ENCODE measurements at regions not wholly inside any gene's neighbourhood (a gene's known extent, or its start where the extent isn't known, plus 50 kb on each side); places are given as distances from the start of the nearest gene placed in this dataset.

DNA sequence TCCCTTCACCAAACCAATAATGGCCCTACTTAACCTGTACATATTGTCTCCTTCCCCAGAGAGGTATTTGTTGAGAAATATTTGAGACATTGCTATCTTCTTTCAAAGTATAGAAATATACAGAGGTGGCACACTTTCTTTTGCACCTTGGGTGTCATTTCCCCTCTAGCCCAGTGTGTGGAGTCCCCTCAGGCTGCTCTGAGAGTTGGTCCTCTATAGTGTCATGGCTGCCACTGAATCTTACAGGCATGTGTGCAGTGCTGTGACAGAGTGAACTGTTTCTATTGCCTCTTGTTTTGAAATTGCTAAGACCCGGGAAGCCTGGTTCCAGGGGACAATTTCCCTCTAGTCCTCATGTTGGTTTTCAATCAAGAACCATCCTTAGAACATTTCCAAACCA is 140.2 kb upstream of the KCNJ6 start:
- TF ChIP-seq, protein P1, sequence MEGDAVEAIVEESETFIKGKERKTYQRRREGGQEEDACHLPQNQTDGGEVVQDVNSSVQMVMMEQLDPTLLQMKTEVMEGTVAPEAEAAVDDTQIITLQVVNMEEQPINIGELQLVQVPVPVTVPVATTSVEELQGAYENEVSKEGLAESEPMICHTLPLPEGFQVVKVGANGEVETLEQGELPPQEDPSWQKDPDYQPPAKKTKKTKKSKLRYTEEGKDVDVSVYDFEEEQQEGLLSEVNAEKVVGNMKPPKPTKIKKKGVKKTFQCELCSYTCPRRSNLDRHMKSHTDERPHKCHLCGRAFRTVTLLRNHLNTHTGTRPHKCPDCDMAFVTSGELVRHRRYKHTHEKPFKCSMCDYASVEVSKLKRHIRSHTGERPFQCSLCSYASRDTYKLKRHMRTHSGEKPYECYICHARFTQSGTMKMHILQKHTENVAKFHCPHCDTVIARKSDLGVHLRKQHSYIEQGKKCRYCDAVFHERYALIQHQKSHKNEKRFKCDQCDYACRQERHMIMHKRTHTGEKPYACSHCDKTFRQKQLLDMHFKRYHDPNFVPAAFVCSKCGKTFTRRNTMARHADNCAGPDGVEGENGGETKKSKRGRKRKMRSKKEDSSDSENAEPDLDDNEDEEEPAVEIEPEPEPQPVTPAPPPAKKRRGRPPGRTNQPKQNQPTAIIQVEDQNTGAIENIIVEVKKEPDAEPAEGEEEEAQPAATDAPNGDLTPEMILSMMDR (IDR thresholded peaks at IDR 0.05), result no peak
- TF ChIP-seq POLR2A (IDR thresholded peaks at IDR 0.05), result no peak
